ENCODE measurements at regions not wholly inside any gene's neighbourhood (a gene's known extent, or its start where the extent isn't known, plus 50 kb on each side); places are given as distances from the start of the nearest gene placed in this dataset.

DNA sequence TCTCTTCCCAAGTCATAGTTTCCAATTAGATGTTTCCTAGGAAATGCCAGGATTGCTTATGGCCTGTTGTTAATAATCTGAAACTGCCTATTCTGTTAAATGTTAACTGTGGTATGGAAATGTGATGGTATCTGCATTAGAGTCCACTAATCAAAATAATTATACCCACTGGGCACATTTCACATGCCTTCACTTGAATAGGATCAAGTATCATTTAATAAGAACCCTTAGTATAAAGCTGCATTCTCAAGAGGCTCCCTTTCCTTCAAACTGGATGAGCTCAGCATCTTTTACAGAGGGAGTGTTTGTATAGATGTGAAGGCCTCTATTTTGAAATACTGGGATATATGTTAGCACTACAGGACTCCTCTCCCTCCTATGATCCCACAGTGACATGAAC lies 477.2 kb upstream of the VRK2 start (continued):
- TF ChIP-seq, protein P1, sequence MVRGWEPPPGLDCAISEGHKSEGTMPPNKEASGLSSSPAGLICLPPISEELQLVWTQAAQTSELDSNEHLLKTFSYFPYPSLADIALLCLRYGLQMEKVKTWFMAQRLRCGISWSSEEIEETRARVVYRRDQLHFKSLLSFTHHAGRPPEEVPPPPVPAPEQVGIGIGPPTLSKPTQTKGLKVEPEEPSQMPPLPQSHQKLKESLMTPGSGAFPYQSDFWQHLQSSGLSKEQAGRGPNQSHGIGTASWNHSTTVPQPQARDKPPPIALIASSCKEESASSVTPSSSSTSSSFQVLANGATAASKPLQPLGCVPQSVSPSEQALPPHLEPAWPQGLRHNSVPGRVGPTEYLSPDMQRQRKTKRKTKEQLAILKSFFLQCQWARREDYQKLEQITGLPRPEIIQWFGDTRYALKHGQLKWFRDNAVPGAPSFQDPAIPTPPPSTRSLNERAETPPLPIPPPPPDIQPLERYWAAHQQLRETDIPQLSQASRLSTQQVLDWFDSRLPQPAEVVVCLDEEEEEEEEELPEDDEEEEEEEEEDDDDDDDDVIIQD (CRISPR knock-in tag; IDR thresholded peaks at IDR 0.05; ENCODE audit: low read depth) = no peak

DNA sequence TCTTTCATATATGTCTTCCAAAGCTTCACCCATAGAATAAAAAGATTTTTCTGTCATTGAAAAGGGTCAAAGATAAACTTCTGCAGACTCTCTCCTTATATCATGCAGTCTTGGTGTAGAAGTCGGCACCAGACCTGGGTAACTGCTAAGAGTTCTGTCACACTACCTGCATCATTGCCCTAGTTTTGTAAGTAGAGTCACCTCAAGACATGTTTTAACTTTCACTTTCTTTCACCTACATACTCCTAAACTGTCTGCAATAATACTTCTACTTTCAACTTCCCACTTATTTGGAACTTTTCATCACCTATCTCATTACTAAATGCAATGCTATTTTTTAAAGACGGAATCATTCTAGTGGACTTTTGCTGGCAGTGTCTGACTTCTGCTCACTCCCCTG lies 475.6 kb upstream of the VRK2 start:
- Histone ChIP-seq H4K20me1 (ENCODE audit: insufficient read depth, low read length) (no peaks in the 10 kb centered on the region), H3K27me3 (ENCODE audit: control insufficient read depth in 1 of 2, insufficient read depth in 2 of 2, low read length in 2 of 2) (no peaks in the 10 kb centered on the region; a peak in 1 of 5 replicates), H3K4me3 (replicated peaks in 1 of 3; ENCODE audit: insufficient read depth in 1 of 3, low read depth in 2 of 3, low read length in 3 of 3) (no peak overlapping the region), H3K79me2 (ENCODE audit: insufficient read depth, low read length) (no peaks in the 10 kb centered on the region), H3K27ac (ENCODE audit: extremely low read length, insufficient read depth, low read length) (no peak overlapping the region), H3K4me2 (ENCODE audit: low read depth, low read length) (no peak overlapping the region), H3K4me1 (ENCODE audit: insufficient read depth, low read length) (no peaks in the 10 kb centered on the region), H3K9me3 (ENCODE audit: low read length) (no peaks in the 10 kb centered on the region), H3K36me3 (replicated peaks in 1 of 2; ENCODE audit: control insufficient read depth in 1 of 2, insufficient read depth in 2 of 2, low read length in 2 of 2) (no peaks in the 10 kb centered on the region), H3K9ac (ENCODE audit: insufficient read depth, low read depth, low read length) (no peak overlapping the region), H2AFZ (ENCODE audit: low read length) (no peak overlapping the region)
- WGBS (ENCODE audit: low lambda C conversion rate) = 37% methylated on average over 2 of the region's 2 CpGs
- intact Hi-C loops (cut with micrococcal nuclease; ENCODE audit: unreplicated experiment) (no loop called here), in situ Hi-C loops (cut with HindIII; ENCODE audit: extremely low pct_ligation_motif_present, low pct_unique_long_range_greater_than_20kb) (no loop called here)
- BruUV-seq (replicated peaks) = no TSS peak
- FAIRE-seq = no peak
- ATAC-seq = no peak
- POLR2A ChIA-PET = no interaction called here
- CTCF ChIA-PET (ENCODE audit: low intra/inter-chr PET ratio, low total read pairs) = no interaction called here
- TF ChIP-seq, protein P2, sequence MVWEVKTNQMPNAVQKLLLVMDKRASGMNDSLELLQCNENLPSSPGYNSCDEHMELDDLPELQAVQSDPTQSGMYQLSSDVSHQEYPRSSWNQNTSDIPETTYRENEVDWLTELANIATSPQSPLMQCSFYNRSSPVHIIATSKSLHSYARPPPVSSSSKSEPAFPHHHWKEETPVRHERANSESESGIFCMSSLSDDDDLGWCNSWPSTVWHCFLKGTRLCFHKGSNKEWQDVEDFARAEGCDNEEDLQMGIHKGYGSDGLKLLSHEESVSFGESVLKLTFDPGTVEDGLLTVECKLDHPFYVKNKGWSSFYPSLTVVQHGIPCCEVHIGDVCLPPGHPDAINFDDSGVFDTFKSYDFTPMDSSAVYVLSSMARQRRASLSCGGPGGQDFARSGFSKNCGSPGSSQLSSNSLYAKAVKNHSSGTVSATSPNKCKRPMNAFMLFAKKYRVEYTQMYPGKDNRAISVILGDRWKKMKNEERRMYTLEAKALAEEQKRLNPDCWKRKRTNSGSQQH (CRISPR knock-in tag; IDR thresholded peaks at IDR 0.05; ENCODE audit: low read depth) = no peak
- TF ChIP-seq CHCHD3 (CRISPR knock-in tag; IDR thresholded peaks at IDR 0.05) (no peak), SCMH1 (CRISPR knock-in tag; IDR thresholded peaks at IDR 0.05; ENCODE audit: borderline replicate concordance) (no peak), HNRNPL (IDR thresholded peaks at IDR 0.05; ENCODE audit: low read depth, low read length) (no peak), ZNF614 (CRISPR knock-in tag; IDR thresholded peaks at IDR 0.05; ENCODE audit: borderline replicate concordance) (no peak), SUZ12 (IDR thresholded peaks at IDR 0.05; ENCODE audit: low read depth, low read length) (no peak), ZC3H4 (CRISPR knock-in tag; IDR thresholded peaks at IDR 0.05; ENCODE audit: borderline replicate concordance) (no peak), ELF3 (CRISPR knock-in tag; IDR thresholded peaks at IDR 0.05) (no peak), SP2 (CRISPR knock-in tag; IDR thresholded peaks at IDR 0.05) (no peak), ZNF720 (CRISPR knock-in tag; IDR thresholded peaks at IDR 0.05) (no peak), TARDBP (CRISPR knock-in tag; IDR thresholded peaks at IDR 0.05) (no peak), NR2C2 (CRISPR knock-in tag; IDR thresholded peaks at IDR 0.05; ENCODE audit: borderline replicate concordance) (no peak)
- no peak for DNase-seq (ENCODE audit: low spot score)
